ENCODE measurements at regions not wholly inside any gene's neighbourhood (a gene's known extent, or its start where the extent isn't known, plus 50 kb on each side); places are given as distances from the start of the nearest gene placed in this dataset.
A peak's percentile ranks its signal among the peaks of the same experiment; 100 is the strongest.

DNA sequence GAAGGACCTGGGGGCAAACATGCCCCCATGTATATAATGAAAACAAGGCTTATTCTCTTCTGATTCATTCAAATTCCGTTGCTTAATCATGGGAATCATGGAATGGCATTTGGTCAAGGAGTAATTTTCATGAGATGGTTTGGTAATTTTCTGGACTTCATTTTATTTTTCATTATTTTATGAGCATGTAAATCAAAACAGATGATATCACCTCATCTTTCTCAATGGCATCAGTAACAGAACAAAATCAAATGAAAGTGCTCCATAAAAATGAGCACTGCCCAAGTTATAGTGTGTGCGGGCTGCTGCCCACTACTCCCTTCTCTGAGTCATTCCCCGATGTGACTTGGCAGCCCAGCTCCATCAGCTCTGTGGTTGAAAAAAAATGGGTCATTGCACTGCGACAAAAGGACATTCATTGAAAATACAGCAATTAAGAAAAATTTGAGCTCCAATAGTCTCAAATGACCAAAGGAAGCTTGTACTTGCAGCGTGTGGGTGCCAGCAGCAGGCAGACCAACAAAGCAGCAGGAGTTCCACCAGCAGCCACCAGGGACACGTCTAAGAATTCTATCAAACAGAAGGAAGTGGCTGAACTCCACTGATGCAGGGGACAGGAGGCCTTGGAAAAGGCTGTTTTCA lies 84.3 kb upstream of the VAV3 start:
- Histone ChIP-seq H3K9me3 (ENCODE audit: low read length) (no peaks in the 10 kb centered on the region), H3K4me1 (ENCODE audit: insufficient read depth, low read length) (peaks cover 45% of the 10 kb centered on the region), H3K4me2 (ENCODE audit: low read depth, low read length) (no peak overlapping the region), H3K27me3 (ENCODE audit: control insufficient read depth in 1 of 2, insufficient read depth in 2 of 2, low read length in 2 of 2) (peaks cover 0 to 18% of the 10 kb centered on the region in 2 experiments; a peak in 2 of 5 replicates), H3K9ac (ENCODE audit: insufficient read depth, low read depth, low read length) (no peak overlapping the region), H4K20me1 (ENCODE audit: insufficient read depth, low read length) (no peaks in the 10 kb centered on the region), H3K79me2 (ENCODE audit: insufficient read depth, low read length) (no peaks in the 10 kb centered on the region), H3K4me3 (replicated peaks in 1 of 3; ENCODE audit: insufficient read depth in 1 of 3, low read depth in 2 of 3, low read length in 3 of 3) (no peak overlapping the region), H2AFZ (ENCODE audit: low read length) (no peak overlapping the region), H3K36me3 (replicated peaks in 1 of 2; ENCODE audit: control insufficient read depth in 1 of 2, insufficient read depth in 2 of 2, low read length in 2 of 2) (no peaks in the 10 kb centered on the region), H3K27ac (ENCODE audit: extremely low read length, insufficient read depth, low read length) (no peak overlapping the region)
- POLR2A ChIA-PET = no interaction called here
- TF ChIP-seq, protein P1, sequence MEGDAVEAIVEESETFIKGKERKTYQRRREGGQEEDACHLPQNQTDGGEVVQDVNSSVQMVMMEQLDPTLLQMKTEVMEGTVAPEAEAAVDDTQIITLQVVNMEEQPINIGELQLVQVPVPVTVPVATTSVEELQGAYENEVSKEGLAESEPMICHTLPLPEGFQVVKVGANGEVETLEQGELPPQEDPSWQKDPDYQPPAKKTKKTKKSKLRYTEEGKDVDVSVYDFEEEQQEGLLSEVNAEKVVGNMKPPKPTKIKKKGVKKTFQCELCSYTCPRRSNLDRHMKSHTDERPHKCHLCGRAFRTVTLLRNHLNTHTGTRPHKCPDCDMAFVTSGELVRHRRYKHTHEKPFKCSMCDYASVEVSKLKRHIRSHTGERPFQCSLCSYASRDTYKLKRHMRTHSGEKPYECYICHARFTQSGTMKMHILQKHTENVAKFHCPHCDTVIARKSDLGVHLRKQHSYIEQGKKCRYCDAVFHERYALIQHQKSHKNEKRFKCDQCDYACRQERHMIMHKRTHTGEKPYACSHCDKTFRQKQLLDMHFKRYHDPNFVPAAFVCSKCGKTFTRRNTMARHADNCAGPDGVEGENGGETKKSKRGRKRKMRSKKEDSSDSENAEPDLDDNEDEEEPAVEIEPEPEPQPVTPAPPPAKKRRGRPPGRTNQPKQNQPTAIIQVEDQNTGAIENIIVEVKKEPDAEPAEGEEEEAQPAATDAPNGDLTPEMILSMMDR (CRISPR knock-in tag; IDR thresholded peaks at IDR 0.05) = peak; percentile 14; the same call in 1 of the 2 replicates
- no peak for TF ChIP-seq ARHGAP35 (CRISPR knock-in tag; IDR thresholded peaks at IDR 0.05; ENCODE audit: borderline replicate concordance)
- FAIRE-seq (peak; percentile 32), DNase-seq (ENCODE audit: low spot score) (no peak), ATAC-seq (peak; percentile 71)
- 52% methylated on average over 6 of the region's 6 CpGs for WGBS (ENCODE audit: low lambda C conversion rate)
- no TSS peak for BruUV-seq (replicated peaks)
- intact Hi-C loops (cut with micrococcal nuclease; ENCODE audit: unreplicated experiment) = loop anchor here (1.0 kb wide), 1 partner anchor 109 kb away; no protein-coding TSS in a partner anchor
- in situ Hi-C loops (cut with HindIII; ENCODE audit: extremely low pct_ligation_motif_present, low pct_unique_long_range_greater_than_20kb) = no loop called here
- CTCF ChIA-PET (ENCODE audit: low intra/inter-chr PET ratio, low total read pairs) = no interaction called here

DNA sequence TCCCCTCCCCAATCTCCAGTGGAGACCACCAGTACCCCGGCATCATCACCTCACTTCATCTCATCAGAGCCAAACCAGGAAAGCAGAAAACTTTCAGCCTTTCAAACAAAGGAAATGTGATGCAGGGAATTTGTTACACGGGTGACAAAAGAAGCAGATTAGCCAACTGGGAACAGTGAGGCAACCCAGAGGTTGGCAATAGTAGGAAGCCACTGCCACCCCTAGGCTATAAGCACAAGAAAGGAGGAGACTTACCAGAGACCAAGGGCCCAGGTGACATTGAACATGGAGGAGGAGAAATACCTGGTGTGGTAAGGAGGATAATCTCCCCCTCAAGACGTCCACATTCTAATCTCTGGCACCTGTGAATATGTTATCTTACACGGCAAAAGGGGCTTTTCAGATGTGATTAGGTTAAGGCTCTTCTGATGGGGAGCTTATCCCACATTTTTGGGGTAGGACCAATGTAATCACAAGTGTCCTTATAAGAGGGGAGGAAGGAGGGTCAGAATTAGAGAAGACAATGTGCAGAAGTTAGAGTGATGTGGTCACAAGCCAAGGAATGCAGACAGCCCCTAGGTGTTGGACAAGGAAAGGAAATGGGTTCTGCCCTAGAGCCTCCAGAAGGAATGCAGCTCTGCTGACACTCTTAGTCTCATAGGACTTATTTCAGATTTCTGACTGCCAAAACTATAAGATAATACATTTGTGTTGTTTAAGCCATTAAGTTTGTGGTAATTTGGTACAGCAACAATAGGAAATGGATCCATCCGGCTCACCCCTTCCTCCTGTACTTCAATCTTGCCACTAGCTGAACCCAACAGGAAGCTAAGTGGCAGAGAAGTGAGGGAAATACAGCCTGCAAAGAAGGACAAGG lies 83.6 kb upstream of the VAV3 start:
- ChIA-PET CTCF (ENCODE audit: low intra/inter-chr PET ratio, low total read pairs) (no interaction called here), POLR2A (no interaction called here)
- Histone ChIP-seq H3K4me1 (ENCODE audit: insufficient read depth, low read length) (peaks cover 41% of the 10 kb centered on the region), H3K79me2 (ENCODE audit: insufficient read depth, low read length) (no peaks in the 10 kb centered on the region), H3K9ac (ENCODE audit: insufficient read depth, low read depth, low read length) (no peak overlapping the region), H2AFZ (ENCODE audit: low read length) (no peak overlapping the region), H3K4me2 (ENCODE audit: low read depth, low read length) (no peak overlapping the region), H4K20me1 (ENCODE audit: insufficient read depth, low read length) (no peaks in the 10 kb centered on the region), H3K36me3 (replicated peaks in 1 of 2; ENCODE audit: control insufficient read depth in 1 of 2, insufficient read depth in 2 of 2, low read length in 2 of 2) (no peaks in the 10 kb centered on the region), H3K9me3 (ENCODE audit: low read length) (no peaks in the 10 kb centered on the region), H3K27me3 (ENCODE audit: control insufficient read depth in 1 of 2, insufficient read depth in 2 of 2, low read length in 2 of 2) (peaks cover 0 to 22% of the 10 kb centered on the region in 2 experiments; a peak in 2 of 5 replicates), H3K4me3 (replicated peaks in 1 of 3; ENCODE audit: insufficient read depth in 1 of 3, low read depth in 2 of 3, low read length in 3 of 3) (no peak overlapping the region), H3K27ac (ENCODE audit: extremely low read length, insufficient read depth, low read length) (no peak overlapping the region)
- intact Hi-C loops (cut with micrococcal nuclease; ENCODE audit: unreplicated experiment) (loop anchor here (1.0 kb wide), 1 partner anchor 108 kb away; no protein-coding TSS in a partner anchor), in situ Hi-C loops (cut with HindIII; ENCODE audit: extremely low pct_ligation_motif_present, low pct_unique_long_range_greater_than_20kb) (no loop called here)
- DNase-seq (ENCODE audit: low spot score) = no peak
- BruUV-seq (replicated peaks) = no TSS peak
- no peak for FAIRE-seq
- 48% methylated on average over 5 of the region's 5 CpGs for WGBS (ENCODE audit: low lambda C conversion rate)
- no peak for ATAC-seq
- TF ChIP-seq, protein P2, sequence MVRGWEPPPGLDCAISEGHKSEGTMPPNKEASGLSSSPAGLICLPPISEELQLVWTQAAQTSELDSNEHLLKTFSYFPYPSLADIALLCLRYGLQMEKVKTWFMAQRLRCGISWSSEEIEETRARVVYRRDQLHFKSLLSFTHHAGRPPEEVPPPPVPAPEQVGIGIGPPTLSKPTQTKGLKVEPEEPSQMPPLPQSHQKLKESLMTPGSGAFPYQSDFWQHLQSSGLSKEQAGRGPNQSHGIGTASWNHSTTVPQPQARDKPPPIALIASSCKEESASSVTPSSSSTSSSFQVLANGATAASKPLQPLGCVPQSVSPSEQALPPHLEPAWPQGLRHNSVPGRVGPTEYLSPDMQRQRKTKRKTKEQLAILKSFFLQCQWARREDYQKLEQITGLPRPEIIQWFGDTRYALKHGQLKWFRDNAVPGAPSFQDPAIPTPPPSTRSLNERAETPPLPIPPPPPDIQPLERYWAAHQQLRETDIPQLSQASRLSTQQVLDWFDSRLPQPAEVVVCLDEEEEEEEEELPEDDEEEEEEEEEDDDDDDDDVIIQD (CRISPR knock-in tag; IDR thresholded peaks at IDR 0.05; ENCODE audit: low read depth) = no peak
- TF ChIP-seq HHEX (CRISPR knock-in tag; IDR thresholded peaks at IDR 0.05) = no peak
- TF ChIP-seq KDM6A (CRISPR knock-in tag; IDR thresholded peaks at IDR 0.05; ENCODE audit: low read depth) = no peak
- TF ChIP-seq, protein P3, sequence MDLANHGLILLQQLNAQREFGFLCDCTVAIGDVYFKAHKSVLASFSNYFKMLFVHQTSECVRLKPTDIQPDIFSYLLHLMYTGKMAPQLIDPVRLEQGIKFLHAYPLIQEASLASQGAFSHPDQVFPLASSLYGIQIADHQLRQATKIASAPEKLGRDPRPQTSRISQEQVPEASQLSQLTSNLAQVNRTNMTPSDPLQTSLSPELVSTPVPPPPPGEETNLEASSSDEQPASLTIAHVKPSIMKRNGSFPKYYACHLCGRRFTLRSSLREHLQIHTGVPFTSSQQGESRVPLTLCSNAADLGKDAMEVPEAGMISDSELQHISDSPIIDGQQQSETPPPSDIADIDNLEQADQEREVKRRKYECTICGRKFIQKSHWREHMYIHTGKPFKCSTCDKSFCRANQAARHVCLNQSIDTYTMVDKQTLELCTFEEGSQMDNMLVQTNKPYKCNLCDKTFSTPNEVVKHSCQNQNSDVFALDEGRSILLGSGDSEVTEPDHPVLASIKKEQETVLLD (CRISPR knock-in tag; IDR thresholded peaks at IDR 0.05; ENCODE audit: low read depth) = no peak
- TF ChIP-seq, protein P4, sequence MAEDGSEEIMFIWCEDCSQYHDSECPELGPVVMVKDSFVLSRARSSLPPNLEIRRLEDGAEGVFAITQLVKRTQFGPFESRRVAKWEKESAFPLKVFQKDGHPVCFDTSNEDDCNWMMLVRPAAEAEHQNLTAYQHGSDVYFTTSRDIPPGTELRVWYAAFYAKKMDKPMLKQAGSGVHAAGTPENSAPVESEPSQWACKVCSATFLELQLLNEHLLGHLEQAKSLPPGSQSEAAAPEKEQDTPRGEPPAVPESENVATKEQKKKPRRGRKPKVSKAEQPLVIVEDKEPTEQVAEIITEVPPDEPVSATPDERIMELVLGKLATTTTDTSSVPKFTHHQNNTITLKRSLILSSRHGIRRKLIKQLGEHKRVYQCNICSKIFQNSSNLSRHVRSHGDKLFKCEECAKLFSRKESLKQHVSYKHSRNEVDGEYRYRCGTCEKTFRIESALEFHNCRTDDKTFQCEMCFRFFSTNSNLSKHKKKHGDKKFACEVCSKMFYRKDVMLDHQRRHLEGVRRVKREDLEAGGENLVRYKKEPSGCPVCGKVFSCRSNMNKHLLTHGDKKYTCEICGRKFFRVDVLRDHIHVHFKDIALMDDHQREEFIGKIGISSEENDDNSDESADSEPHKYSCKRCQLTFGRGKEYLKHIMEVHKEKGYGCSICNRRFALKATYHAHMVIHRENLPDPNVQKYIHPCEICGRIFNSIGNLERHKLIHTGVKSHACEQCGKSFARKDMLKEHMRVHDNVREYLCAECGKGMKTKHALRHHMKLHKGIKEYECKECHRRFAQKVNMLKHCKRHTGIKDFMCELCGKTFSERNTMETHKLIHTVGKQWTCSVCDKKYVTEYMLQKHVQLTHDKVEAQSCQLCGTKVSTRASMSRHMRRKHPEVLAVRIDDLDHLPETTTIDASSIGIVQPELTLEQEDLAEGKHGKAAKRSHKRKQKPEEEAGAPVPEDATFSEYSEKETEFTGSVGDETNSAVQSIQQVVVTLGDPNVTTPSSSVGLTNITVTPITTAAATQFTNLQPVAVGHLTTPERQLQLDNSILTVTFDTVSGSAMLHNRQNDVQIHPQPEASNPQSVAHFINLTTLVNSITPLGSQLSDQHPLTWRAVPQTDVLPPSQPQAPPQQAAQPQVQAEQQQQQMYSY (CRISPR knock-in tag; IDR thresholded peaks at IDR 0.05) = no peak

Measured in HepG2 (cell line).